T-helper 2 cell treated with Interferon-gamma antibody and Interleukin-4, amounts not matched to agents 100 ng/mL and 5 ng/mL, for 36 hours (primary cell): ENCODE measurements at regions not wholly inside any gene's neighbourhood (a gene's known extent, or its start where the extent isn't known, plus 50 kb on each side); places are given as distances from the start of the nearest gene placed in this dataset.

ENCODE experiments used
- intact Hi-C: fragments of 100-400 bp; cut with micrococcal nuclease; formaldehyde crosslinking; loops from one replicate; pipeline ENCODE4 v1.15.1; 2023

DNA sequence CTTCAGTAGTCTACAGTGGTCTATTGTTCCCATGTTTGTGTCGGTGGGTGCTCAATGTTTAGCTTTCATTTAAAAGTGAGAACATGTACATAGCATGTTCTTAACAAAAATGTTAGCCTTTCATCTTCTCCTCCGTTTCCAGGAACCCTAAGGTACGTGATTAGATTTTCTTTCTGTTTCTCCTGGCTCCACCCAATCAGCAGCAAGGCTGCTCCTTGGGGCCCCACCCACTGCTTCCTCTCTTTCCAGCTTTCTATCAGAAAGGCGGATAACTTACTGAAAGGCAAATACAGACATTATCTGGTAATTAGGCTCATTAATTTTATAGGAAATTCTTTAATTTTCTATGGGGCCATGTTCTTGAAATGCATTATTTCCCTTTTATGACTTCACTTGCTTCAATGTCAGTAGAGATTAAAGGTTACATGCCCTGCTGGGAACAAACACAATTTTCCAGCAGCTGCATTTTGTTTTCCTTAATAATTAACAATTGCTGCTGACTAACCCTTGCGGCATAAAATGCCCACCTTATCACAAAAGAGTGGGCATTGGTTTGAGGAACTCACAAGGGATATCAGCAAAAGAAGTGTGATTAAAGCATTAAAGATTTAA is 324.9 kb upstream of the SNX7 start:
- intact Hi-C loops: no loop called here

GRCh38 chr1:98333936-98334335 is 327.6 kb upstream of the SNX7 start:
- intact Hi-C loops: no loop called here

DNA sequence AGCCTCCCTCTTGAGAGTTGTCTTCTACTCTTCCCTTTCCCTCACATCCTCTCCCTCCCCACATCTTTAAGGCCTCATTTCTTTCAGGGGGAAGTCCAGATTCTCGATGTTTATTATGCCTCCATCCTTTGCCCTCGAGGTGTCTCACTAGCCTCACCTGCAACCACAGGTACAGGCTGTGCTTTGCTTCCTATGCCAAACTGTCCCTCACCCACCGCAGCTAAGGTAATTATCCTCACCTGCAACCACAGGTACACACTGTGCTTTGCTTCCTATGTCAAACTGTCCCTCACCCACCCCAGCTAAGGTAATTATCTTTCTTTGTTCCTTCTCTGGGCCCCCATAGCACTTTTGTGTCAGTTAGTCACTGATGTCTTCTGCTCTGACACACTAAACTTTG is 328.1 kb upstream of the SNX7 start:
- intact Hi-C loops: no loop called here

- intact Hi-C loops: no loop called here
These were observed 329.7 kb upstream of the SNX7 start for GRCh38 chr1:98331718-98332311.

DNA sequence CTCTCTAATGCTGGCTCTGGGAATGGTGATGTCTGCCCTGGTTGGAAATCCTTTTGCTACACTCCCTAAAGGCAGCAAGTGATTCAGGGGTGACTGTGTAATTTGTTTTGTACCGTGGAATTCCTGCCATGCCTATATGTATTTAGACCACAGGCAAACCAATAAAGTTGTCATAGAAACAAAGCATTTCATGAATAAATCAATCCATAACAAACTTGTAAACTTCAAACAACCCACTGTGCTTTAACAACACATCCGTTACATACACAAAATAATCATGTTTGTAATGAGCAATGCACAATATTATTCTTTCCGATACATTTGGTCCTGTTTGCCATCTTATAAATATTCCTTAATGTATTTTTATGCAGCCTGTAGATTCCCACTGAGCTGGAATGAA is 330.3 kb upstream of the SNX7 start:
- intact Hi-C loops: no loop called here

DNA sequence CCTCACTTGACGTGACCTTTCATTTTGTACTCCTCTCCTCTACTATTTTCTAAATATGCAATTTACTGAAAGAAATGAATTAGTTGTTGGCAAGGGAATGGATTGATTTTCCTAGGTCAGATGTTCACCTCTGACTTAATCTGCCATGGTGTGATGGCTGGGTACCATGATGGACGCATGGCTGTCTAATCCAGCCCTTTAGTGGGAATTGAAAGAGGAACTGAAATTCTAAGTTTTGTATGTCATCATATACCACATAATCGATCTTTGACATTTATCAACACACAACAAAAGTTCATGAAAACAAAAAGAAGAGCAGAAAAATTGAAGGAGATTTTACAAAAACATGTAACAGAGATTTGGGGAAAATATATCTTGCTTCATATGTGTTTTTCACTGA is 331.3 kb upstream of the SNX7 start:
- intact Hi-C loops: no loop called here

GRCh38 chr1:98328855-98329254 is 332.7 kb upstream of the SNX7 start:
- intact Hi-C loops: no loop called here

GRCh38 chr1:98327220-98327861 is 334.2 kb upstream of the SNX7 start:
- intact Hi-C loops: no loop called here

- intact Hi-C loops: no loop called here
These were observed 335.7 kb upstream of the SNX7 start for GRCh38 chr1:98325646-98326440.

GRCh38 chr1:98323906-98324358 is 337.6 kb upstream of the SNX7 start:
- intact Hi-C loops: no loop called here

DNA sequence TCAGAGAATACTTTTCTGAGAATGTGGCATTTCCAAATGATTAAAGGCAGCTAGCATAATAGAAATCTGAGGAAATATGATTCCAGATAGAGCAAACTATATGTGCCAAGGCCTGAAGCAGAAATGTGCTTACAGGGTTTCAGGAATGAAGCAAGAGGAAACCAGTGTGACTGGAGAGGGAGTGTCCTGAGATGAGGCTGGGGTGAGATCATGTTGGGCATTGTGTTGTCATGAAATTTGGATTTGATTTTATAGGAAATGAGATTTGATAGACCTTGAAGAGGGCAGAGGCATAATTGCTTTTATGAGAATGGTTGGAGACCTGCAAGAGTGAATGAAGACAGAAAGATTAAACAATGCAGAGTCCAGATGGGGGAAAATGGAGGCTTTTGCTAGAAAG is 338.1 kb upstream of the SNX7 start:
- intact Hi-C loops: no loop called here

DNA sequence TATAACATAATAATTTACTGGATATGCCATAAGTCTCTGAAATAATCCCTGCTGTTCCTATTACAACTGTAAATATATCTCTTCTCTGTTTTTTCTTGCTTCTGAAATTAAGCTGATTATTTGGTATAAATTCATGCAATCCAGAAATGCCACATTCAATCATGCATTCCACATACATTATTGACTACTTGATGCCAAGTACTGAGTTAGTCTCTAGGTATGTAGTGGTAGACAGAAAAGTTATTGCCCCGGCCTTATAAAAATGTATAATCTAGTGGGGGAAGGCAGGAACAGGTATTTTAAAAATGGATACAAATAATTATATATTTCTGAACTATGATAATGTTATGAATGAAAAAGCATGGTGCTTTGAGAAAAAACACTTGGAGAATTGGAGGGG is 338.6 kb upstream of the SNX7 start:
- intact Hi-C loops: no loop called here

- intact Hi-C loops: no loop called here
These were observed 339.4 kb upstream of the SNX7 start for GRCh38 chr1:98322086-98322485.

GRCh38 chr1:98321191-98321590 is 340.3 kb upstream of the SNX7 start:
- intact Hi-C loops: no loop called here

GRCh38 chr1:98316286-98316905 is 345.1 kb upstream of the SNX7 start:
- intact Hi-C loops: no loop called here

- intact Hi-C loops: no loop called here
These were observed 346.2 kb upstream of the SNX7 start for GRCh38 chr1:98315309-98315708.

DNA sequence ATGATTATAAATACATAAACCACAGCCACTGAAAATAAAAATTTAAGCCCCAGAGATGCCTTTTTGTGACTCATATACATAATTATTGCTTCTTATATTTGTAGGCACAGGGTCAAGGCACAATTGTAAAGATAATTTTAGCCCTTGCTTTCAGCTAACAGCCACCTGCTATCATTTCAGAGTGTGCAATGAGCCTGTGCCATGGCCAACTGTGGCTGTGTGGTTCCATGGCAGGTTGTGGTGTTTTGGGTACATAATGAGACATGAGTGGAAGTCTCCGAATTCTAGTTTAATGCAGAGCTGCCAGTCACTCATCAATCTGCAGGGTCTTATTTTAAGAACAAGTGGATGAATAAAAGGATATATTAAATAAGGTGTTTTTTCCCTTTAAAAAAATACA is 346.9 kb upstream of the SNX7 start:
- intact Hi-C loops: no loop called here

- intact Hi-C loops: no loop called here
These were observed 354.9 kb upstream of the SNX7 start for GRCh38 chr1:98306517-98307089.

GRCh38 chr1:98305362-98305761 is 356.2 kb upstream of the SNX7 start:
- intact Hi-C loops: no loop called here

DNA sequence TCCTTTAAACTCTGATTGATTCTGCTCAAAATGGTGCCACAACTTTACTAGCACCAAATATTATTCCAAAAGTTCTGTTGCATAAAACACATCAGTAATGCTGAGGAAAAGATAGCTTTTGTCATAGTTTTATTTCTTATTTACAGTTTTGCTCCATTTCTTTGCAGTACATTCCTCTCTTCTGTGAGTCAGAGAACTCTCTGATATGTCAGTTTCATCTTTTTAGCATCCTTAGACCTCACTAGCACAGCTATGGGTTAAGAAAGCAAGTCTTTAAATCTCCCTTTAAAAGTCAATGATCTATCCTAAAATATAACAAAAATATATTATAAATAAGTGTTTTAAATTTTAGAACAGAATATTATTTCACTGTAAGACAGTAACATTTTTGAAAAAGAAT is 356.6 kb upstream of the SNX7 start:
- intact Hi-C loops: no loop called here

DNA sequence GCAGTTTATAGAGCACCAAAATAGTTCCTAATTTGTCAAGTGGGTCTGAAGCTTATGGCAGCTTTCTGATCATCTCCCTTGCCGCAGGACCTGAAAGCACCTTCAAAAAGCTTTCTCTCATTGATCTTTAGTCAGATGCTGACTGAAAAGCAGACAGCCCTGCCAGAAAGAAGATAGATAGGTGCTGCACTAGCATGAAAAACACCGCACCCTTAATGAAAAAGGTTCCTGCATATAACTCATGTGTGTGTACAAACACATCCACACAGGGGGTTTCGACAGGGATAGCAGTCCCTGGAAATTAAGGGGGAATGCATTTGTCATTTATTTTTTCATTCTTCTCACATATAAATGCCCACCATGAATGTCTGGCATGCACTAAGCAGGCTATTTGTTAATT is 361.7 kb upstream of the SNX7 start:
- intact Hi-C loops: no loop called here
